MM.1S (cell line): ENCODE measurements at regions not wholly inside any gene's neighbourhood (a gene's known extent, or its start where the extent isn't known, plus 50 kb on each side); places are given as distances from the start of the nearest gene placed in this dataset.

Experiments
- EZH2 ChIP-seq: fragments of 300-600 bp; sonication (generic); optimal IDR thresholded peaks from 2 replicates; pipeline ENCODE3; 2017; ENCODE audit warnings: low read depth, mild to moderate bottlenecking, antibody characterized with exemption, low read length, mixed read lengths
- EZH2phosphoT487 ChIP-seq: fragments of 300-600 bp; sonication (generic); IDR thresholded peaks from 2 replicates; pipeline ENCODE4 v1.6.1; 2018; ENCODE audit warnings: antibody characterized with exemption, low read length
- TF ChIP-seq, protein P1 (sequence below): fragments of 300-600 bp; sonication (generic); IDR thresholded peaks from 2 replicates; pipeline ENCODE4 v1.5.1; 2016; ENCODE audit warnings: antibody characterized with exemption, low read length, mixed read lengths

DNA sequence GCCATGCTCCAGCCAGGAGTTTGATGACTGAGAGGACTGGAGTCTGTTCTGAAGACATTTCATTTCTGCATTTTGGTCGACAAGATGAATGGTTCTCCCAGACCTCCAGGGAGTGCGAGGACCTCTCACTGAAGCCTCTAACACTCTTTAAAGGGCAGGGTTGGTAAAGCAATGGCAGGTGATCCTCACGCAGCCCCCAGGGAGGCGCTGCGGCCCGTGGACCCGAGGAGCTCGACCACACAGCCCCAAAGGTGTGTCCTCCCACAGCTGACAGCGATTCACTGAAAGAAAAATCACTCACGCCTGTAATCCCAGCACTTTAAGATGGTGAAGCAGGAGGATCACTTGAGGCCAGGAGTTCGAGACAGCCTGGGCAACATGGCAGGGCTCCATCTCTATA, 183.8 kb upstream of the SFSWAP start:
- TF ChIP-seq, protein P1, sequence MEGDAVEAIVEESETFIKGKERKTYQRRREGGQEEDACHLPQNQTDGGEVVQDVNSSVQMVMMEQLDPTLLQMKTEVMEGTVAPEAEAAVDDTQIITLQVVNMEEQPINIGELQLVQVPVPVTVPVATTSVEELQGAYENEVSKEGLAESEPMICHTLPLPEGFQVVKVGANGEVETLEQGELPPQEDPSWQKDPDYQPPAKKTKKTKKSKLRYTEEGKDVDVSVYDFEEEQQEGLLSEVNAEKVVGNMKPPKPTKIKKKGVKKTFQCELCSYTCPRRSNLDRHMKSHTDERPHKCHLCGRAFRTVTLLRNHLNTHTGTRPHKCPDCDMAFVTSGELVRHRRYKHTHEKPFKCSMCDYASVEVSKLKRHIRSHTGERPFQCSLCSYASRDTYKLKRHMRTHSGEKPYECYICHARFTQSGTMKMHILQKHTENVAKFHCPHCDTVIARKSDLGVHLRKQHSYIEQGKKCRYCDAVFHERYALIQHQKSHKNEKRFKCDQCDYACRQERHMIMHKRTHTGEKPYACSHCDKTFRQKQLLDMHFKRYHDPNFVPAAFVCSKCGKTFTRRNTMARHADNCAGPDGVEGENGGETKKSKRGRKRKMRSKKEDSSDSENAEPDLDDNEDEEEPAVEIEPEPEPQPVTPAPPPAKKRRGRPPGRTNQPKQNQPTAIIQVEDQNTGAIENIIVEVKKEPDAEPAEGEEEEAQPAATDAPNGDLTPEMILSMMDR: no peak
- TF ChIP-seq EZH2 (no peak), EZH2phosphoT487 (no peak)
